Cardiac muscle cell (in vitro differentiated cells and primary cell): ENCODE measurements at regions not wholly inside any gene's neighbourhood (a gene's known extent, or its start where the extent isn't known, plus 50 kb on each side); places are given as distances from the start of the nearest gene placed in this dataset.

ENCODE experiments used
- DNase-seq, 2 donors: peaks; one replicate each; pipeline versions ENCODE4 v3.0.0 to v3.0.0-alpha.2; 2010 to 2017; ENCODE audit warnings: low read depth in 1 of 2, low spot score in 1 of 2
- H3K27ac ChIP-seq: fragments of 200-600 bp; sonication (generic); 2 replicates; pipeline ENCODE4 v1.5.1; 2016
- H3K27me3 ChIP-seq: fragments of 200-600 bp; sonication (generic); 2 replicates; pipeline ENCODE4 v1.6.0; 2016; ENCODE audit warnings: control low read depth
- H3K36me3 ChIP-seq: fragments of 200-600 bp; sonication (generic); 2 replicates; pipeline ENCODE4 v1.5.1; 2016; ENCODE audit warnings: control low read depth
- H3K4me1 ChIP-seq: fragments of 200-600 bp; sonication (generic); 2 replicates; pipeline ENCODE4 v1.8.1; 2017; ENCODE audit warnings: low read depth, mild to moderate bottlenecking, mixed run types
- H3K4me3 ChIP-seq: fragments of 200-600 bp; sonication (generic); 2 replicates; pipeline ENCODE4 v1.5.1; 2016; ENCODE audit warnings: mild to moderate bottlenecking
- H3K9me3 ChIP-seq: fragments of 200-600 bp; sonication (generic); 2 replicates; pipeline ENCODE4 v1.5.1; 2017; ENCODE audit warnings: low read depth, mild to moderate bottlenecking, control low read depth
- CTCF ChIP-seq: IDR thresholded peaks from 2 replicates; pipeline ENCODE4 v1.5.1; 2012; ENCODE audit warnings: low read depth, mild to moderate bottlenecking, low read length

GRCh38 chr5:125834438-125835115 is 588.6 kb upstream of the GRAMD2B start:
- Histone ChIP-seq H3K4me3 (no peak overlapping the region), H3K27me3 (no peaks in the 10 kb centered on the region), H3K4me1 (peaks cover 6% of the 10 kb centered on the region), H3K9me3 (no peaks in the 10 kb centered on the region), H3K36me3 (no peaks in the 10 kb centered on the region), H3K27ac (no peak overlapping the region)
- TF ChIP-seq CTCF = no peak
- peak in 1 of 2 donors; percentile 17 for DNase-seq

GRCh38 chr5:125835293-125836172 is 587.7 kb upstream of the GRAMD2B start:
- Histone ChIP-seq H3K4me3 (no peak overlapping the region), H3K36me3 (no peaks in the 10 kb centered on the region), H3K9me3 (no peaks in the 10 kb centered on the region), H3K4me1 (peaks cover 6% of the 10 kb centered on the region), H3K27ac (no peak overlapping the region), H3K27me3 (no peaks in the 10 kb centered on the region)
- TF ChIP-seq CTCF = peak; percentile 88
- peak; percentile 73 to 80 for DNase-seq

DNA sequence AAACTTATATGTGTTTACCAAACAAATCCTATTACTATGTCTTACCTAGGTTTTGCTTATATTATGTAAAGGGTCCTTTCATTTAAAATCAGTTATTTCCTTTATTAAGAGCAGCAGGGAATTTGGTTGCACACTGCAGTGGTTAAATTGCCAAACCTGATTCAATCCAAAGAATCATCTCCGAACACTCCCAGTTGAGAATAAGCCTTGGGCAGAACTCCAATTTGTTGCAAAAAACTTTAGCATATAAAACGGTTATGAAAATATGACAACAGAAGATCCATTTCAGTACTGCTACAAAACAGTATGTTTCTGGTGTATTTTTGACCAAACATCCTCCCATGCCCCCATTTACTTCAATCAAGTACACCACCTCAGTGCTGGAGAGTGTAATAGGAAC is 587.0 kb upstream of the GRAMD2B start:
- no peaks in the 10 kb centered on the region for H3K36me3 ChIP-seq
- no peak for DNase-seq

GRCh38 chr5:125837866-125838265 is 585.3 kb upstream of the GRAMD2B start:
- no peak for TF ChIP-seq CTCF
- H3K9me3 ChIP-seq = no peaks in the 10 kb centered on the region
- peaks cover 6% of the 10 kb centered on the region for H3K4me1 ChIP-seq
- H3K36me3 ChIP-seq = no peaks in the 10 kb centered on the region
- H3K4me3 ChIP-seq = no peak overlapping the region
- no peak for DNase-seq
- no peak overlapping the region for H3K27ac ChIP-seq
- H3K27me3 ChIP-seq = no peaks in the 10 kb centered on the region

More for the DNA sequence above, 587.0 kb upstream of the GRAMD2B start:
- TF ChIP-seq CTCF = no peak
- H3K27ac ChIP-seq = no peak overlapping the region
- H3K27me3 ChIP-seq = no peaks in the 10 kb centered on the region
- H3K4me3 ChIP-seq = no peak overlapping the region
- H3K4me1 ChIP-seq = peaks cover 6% of the 10 kb centered on the region
- no peaks in the 10 kb centered on the region for H3K9me3 ChIP-seq

GRCh38 chr5:125847561-125847960 is 575.6 kb upstream of the GRAMD2B start:
- DNase-seq = no peak
- Histone ChIP-seq H3K9me3 (no peaks in the 10 kb centered on the region), H3K27ac (no peak overlapping the region), H3K27me3 (no peaks in the 10 kb centered on the region), H3K36me3 (no peaks in the 10 kb centered on the region), H3K4me1 (no peaks in the 10 kb centered on the region), H3K4me3 (no peak overlapping the region)
- TF ChIP-seq CTCF = no peak
